K562 (cell line): ENCODE measurements at regions not wholly inside any gene's neighbourhood (a gene's known extent, or its start where the extent isn't known, plus 50 kb on each side); places are given as distances from the start of the nearest gene placed in this dataset.
A peak's percentile ranks its signal among the peaks of the same experiment; 100 is the strongest.

ENCODE experiments used
- AFF1 ChIP-seq, 2 experiments: fragments of 450-650 bp; IDR thresholded peaks; 2 replicates each; pipeline ENCODE4 v1.6.1; 2018; ENCODE audit warnings: mild to moderate bottlenecking in 2 of 2, low read depth in 1 of 2; ENCODE audit not compliant: partially characterized antibody in 2 of 2
- BCOR ChIP-seq: fragments of 450-650 bp; IDR thresholded peaks from 2 replicates; pipeline ENCODE4 v1.6.1; 2016
- CBX8 ChIP-seq: fragments of 200-600 bp; sonication (generic); IDR thresholded peaks from 2 replicates; pipeline ENCODE4 v1.6.1; 2012; ENCODE audit warnings: borderline replicate concordance, mixed run types, low read depth, mild to moderate bottlenecking, moderate library complexity, mixed read lengths, low read length, control low read depth, inconsistent platforms; ENCODE audit not compliant: poor library complexity, severe bottlenecking; ENCODE audit errors: extremely low read depth
- CHD1 ChIP-seq: fragments of 200-600 bp; sonication (generic); IDR thresholded peaks from one replicate; pipeline ENCODE4 v1.6.1; 2012; ENCODE audit warnings: mild to moderate bottlenecking, moderate library complexity, low read length, inconsistent platforms
- DPF2 ChIP-seq: fragments of 450-650 bp; IDR thresholded peaks from 2 replicates; pipeline ENCODE4 v1.6.1; 2016
- EP300 ChIP-seq: IDR thresholded peaks from 2 replicates; pipeline ENCODE4 v1.6.1; 2012; ENCODE audit warnings: low read length, improper control_type of control experiment
- ETS1 ChIP-seq: conservative IDR thresholded peaks from 2 replicates; pipeline ENCODE4 v1.6.1; 2011; ENCODE audit warnings: low read depth, mild to moderate bottlenecking, low read length; ENCODE audit not compliant: control insufficient read depth
- GTF2B ChIP-seq: IDR thresholded peaks from 2 replicates; pipeline ENCODE4 v1.6.1; 2011; ENCODE audit not compliant: insufficient read length; ENCODE audit errors: extremely low read depth
- HDAC2 ChIP-seq: fragments of 450-650 bp; IDR thresholded peaks from 2 replicates; pipeline ENCODE4 v1.6.1; 2016; ENCODE audit warnings: mild to moderate bottlenecking
- HDAC3 ChIP-seq: fragments of 450-650 bp; IDR thresholded peaks from 2 replicates; pipeline ENCODE4 v1.6.1; 2018; ENCODE audit warnings: borderline replicate concordance, mild to moderate bottlenecking, moderate library complexity; ENCODE audit not compliant: partially characterized antibody
- HSF4 ChIP-seq: fragments of 250-450 bp; sonication (Bioruptor Pico); IDR thresholded peaks from 2 replicates; pipeline ENCODE4 v2.1.2; 2022; ENCODE audit warnings: mild to moderate bottlenecking, moderate library complexity, borderline replicate concordance
- KDM5B ChIP-seq: fragments of 200-600 bp; sonication (generic); IDR thresholded peaks from 2 replicates; pipeline ENCODE4 v1.6.1; 2012; ENCODE audit warnings: low read depth, mild to moderate bottlenecking, moderate library complexity, low read length, control low read depth, inconsistent platforms; ENCODE audit not compliant: insufficient replicate concordance
- NCOA1 ChIP-seq: fragments of 450-650 bp; IDR thresholded peaks from 2 replicates; pipeline ENCODE4 v1.6.1; 2016; ENCODE audit warnings: low read depth
- RBM14 ChIP-seq: fragments of 200-400 bp; formaldehyde crosslinking; IDR thresholded peaks from 2 replicates; pipeline ENCODE4 v1.6.1; 2018; ENCODE audit warnings: low read depth, mild to moderate bottlenecking, low read length, moderate library complexity, borderline replicate concordance; ENCODE audit not compliant: insufficient read depth
- RBM34 ChIP-seq: fragments of 200-400 bp; formaldehyde crosslinking; IDR thresholded peaks from 2 replicates; pipeline ENCODE4 v1.6.1; 2018; ENCODE audit warnings: low read length, borderline replicate concordance; ENCODE audit not compliant: insufficient read depth
- SOX6 ChIP-seq: fragments of 450-650 bp; IDR thresholded peaks from 2 replicates; pipeline ENCODE4 v1.6.1; 2014; ENCODE audit warnings: mild to moderate bottlenecking
- TAF9B ChIP-seq: fragments of 450-650 bp; IDR thresholded peaks from 2 replicates; pipeline ENCODE4 v1.6.1; 2018; ENCODE audit warnings: mild to moderate bottlenecking; ENCODE audit not compliant: partially characterized antibody
- THRA ChIP-seq: fragments of 450-650 bp; IDR thresholded peaks from 2 replicates; pipeline ENCODE4 v1.6.1; 2017; ENCODE audit warnings: mild to moderate bottlenecking, moderate library complexity
- ZBTB1 ChIP-seq: sonication (generic); formaldehyde crosslinking; IDR thresholded peaks from 2 replicates; pipeline ENCODE4 v1.8.1; 2023; ENCODE audit warnings: missing genetic modification reagents, low read depth, mild to moderate bottlenecking, borderline replicate concordance
- ZNF347 ChIP-seq: fragments of 450-650 bp; formaldehyde crosslinking; IDR thresholded peaks from 2 replicates; pipeline ENCODE4 v1.4.0; 2020; ENCODE audit warnings: low read depth, mild to moderate bottlenecking, moderate library complexity

GRCh38 chr7:106346678-106347217, 62.0 kb upstream of the NAMPT start (continued):
- peak; percentile 67; the same call in 1 of the 2 replicates for TF ChIP-seq HDAC2
- peak; percentile 35 for TF ChIP-seq TAF9B
- TF ChIP-seq HDAC3 = peak; percentile 73
- TF ChIP-seq NCOA1 = peak; percentile 89
- no peak for TF ChIP-seq BCOR
- peak; percentile 94 for TF ChIP-seq EP300
- TF ChIP-seq HSF4 (CRISPR knock-in tag) = no peak
- TF ChIP-seq KDM5B = no peak
- TF ChIP-seq DPF2 = peak; percentile 92
- no peak for TF ChIP-seq ZBTB1
- no peak for TF ChIP-seq CHD1
- TF ChIP-seq ETS1 = no peak
- no peak for TF ChIP-seq CBX8
- no peak for TF ChIP-seq GTF2B
- no peak for TF ChIP-seq THRA
- TF ChIP-seq AFF1 (IDR thresholded peaks at IDR 0.05; ENCODE audit: low read depth in 1 of 2, partially characterized antibody in 2 of 2) = peak; percentile 58 to 76
- no peak for TF ChIP-seq RBM34
- no peak for TF ChIP-seq RBM14
- TF ChIP-seq SOX6 = peak; percentile 96
- TF ChIP-seq ZNF347 (CRISPR knock-in tag) = no peak
